OCI-LY3 (cell line): ENCODE measurements at regions not wholly inside any gene's neighbourhood (a gene's known extent, or its start where the extent isn't known, plus 50 kb on each side); places are given as distances from the start of the nearest gene placed in this dataset.

Experiments used
- CTCF ChIP-seq: fragments of 200-600, 300-600 bp; sonication (generic); IDR thresholded peaks from 2 replicates; pipeline ENCODE4 v1.5.1; 2014; ENCODE audit warnings: antibody characterized with exemption, low read length, low read depth
- EZH2phosphoT487 ChIP-seq: fragments of 200-600 bp; shearing (Covaris generic); IDR thresholded peaks from 2 replicates; pipeline ENCODE4 v1.6.1; 2018; ENCODE audit warnings: antibody characterized with exemption, mixed run types, low read depth

- TF ChIP-seq CTCF (no peak), EZH2phosphoT487 (no peak)
Observed at GRCh38 chr18:29882620-29883019, 1159.9 kb downstream of the DSC3 start.
